A673 (cell line): ENCODE measurements at regions not wholly inside any gene's neighbourhood (a gene's known extent, or its start where the extent isn't known, plus 50 kb on each side); places are given as distances from the start of the nearest gene placed in this dataset.

ENCODE experiments used
- BruUV-seq: library from RNA; stranded (reverse); fragments of 400-500 nt; replicated peaks from 2 replicates; lab custom pipeline; 2021; lab: Mats Ljungman, UMichigan
- CTCF ChIA-PET: fragments of 300-600 bp; sonication (Branson Sonifier 250); formaldehyde crosslinking; loops from one replicate; lab custom pipeline; 2022; ENCODE audit warnings: antibody characterized with exemption; lab: Charles Lee
- POLR2A ChIA-PET: fragments of 300-600 bp; sonication (Branson Sonifier 250); formaldehyde crosslinking; loops from one replicate; lab custom pipeline; 2022; ENCODE audit warnings: antibody characterized with exemption; ENCODE audit not compliant: low non-redundant PET; lab: Charles Lee
- DNase-seq: peaks from one replicate; pipeline ENCODE4 v3.0.0-alpha.2; 2015; ENCODE audit warnings: low spot score
- H3K27ac ChIP-seq: fragments of 200-600 bp; sonication (generic); 2 replicates; pipeline ENCODE4 v1.5.1; 2016; ENCODE audit warnings: mixed run types, low read depth, mild to moderate bottlenecking, mixed read lengths, antibody characterized with exemption, low read length; ENCODE audit not compliant: poor library complexity, severe bottlenecking
- H3K27me3 ChIP-seq: fragments of 200-600 bp; sonication (generic); replicated peaks from 2 replicates; pipeline ENCODE4 v1.6.1; 2017; ENCODE audit warnings: mixed run types, low read depth, mild to moderate bottlenecking, mixed read lengths, antibody characterized with exemption, low read length; ENCODE audit not compliant: insufficient read depth, poor library complexity
- H3K36me3 ChIP-seq: fragments of 200-600 bp; sonication (generic); 2 replicates; pipeline ENCODE4 v1.6.1; 2016; ENCODE audit warnings: mixed run types, mild to moderate bottlenecking, mixed read lengths, antibody characterized with exemption, low read length; ENCODE audit not compliant: insufficient read depth, poor library complexity, severe bottlenecking
- H3K4me1 ChIP-seq: fragments of 200-600 bp; sonication (generic); 2 replicates; pipeline ENCODE4 v1.6.1; 2017; ENCODE audit warnings: mixed run types, mild to moderate bottlenecking, mixed read lengths, antibody characterized with exemption, low read length; ENCODE audit not compliant: insufficient read depth, poor library complexity, severe bottlenecking
- H3K4me3 ChIP-seq: fragments of 200-600 bp; sonication (generic); 2 replicates; pipeline ENCODE4 v1.5.1; 2016; ENCODE audit warnings: low read depth, mixed run types, mild to moderate bottlenecking, mixed read lengths, low read length; ENCODE audit not compliant: poor library complexity, severe bottlenecking
- H3K9me3 ChIP-seq: fragments of 200-600 bp; sonication (generic); 2 replicates; pipeline ENCODE4 v1.6.1; 2016; ENCODE audit warnings: mixed run types, low read depth, mild to moderate bottlenecking, mixed read lengths, antibody characterized with exemption, low read length; ENCODE audit not compliant: poor library complexity, severe bottlenecking
- CTCF ChIP-seq: fragments of 300-800, 200-600 bp; sonication (generic); conservative IDR thresholded peaks from 2 replicates; pipeline ENCODE4 v1.5.1; 2017; ENCODE audit warnings: low read depth, mild to moderate bottlenecking, antibody characterized with exemption, low read length, moderate library complexity, mixed read lengths
- EZH2 ChIP-seq: fragments of 200-600 bp; sonication (generic); IDR thresholded peaks from 2 replicates; pipeline ENCODE4 v1.6.1; 2017; ENCODE audit warnings: borderline replicate concordance, low read depth, mild to moderate bottlenecking, mixed read lengths, antibody characterized with exemption, low read length; ENCODE audit not compliant: poor library complexity, severe bottlenecking
- intact Hi-C: fragments of 100-400 bp; cut with micrococcal nuclease; formaldehyde crosslinking; loops from one replicate; pipeline ENCODE4 v1.10.0; 2022; ENCODE audit not compliant: unreplicated experiment

- ChIA-PET POLR2A (no interaction called here), CTCF (no interaction called here)
- Histone ChIP-seq H3K9me3 (no peaks in the 10 kb centered on the region), H3K27me3 (peaks cover 3% of the 10 kb centered on the region), H3K36me3 (no peaks in the 10 kb centered on the region), H3K27ac (no peak overlapping the region), H3K4me3 (no peak overlapping the region), H3K4me1 (no peaks in the 10 kb centered on the region)
- intact Hi-C loops = no loop called here
- DNase-seq = no peak
- TF ChIP-seq CTCF = no peak
- TF ChIP-seq EZH2 = no peak
- BruUV-seq = no TSS peak
Measured at GRCh38 chr13:44266772-44267171, 106.9 kb upstream of the SERP2 start.

- no peak for TF ChIP-seq EZH2
- no peak for TF ChIP-seq CTCF
- no peak overlapping the region for H3K4me3 ChIP-seq
- no peaks in the 10 kb centered on the region for H3K4me1 ChIP-seq
- no peak for DNase-seq
- CTCF ChIA-PET = no interaction called here
- intact Hi-C loops = no loop called here
- H3K9me3 ChIP-seq = no peaks in the 10 kb centered on the region
- H3K27ac ChIP-seq = no peak overlapping the region
- POLR2A ChIA-PET = no interaction called here
- H3K36me3 ChIP-seq = no peaks in the 10 kb centered on the region
- H3K27me3 ChIP-seq = peaks cover 3% of the 10 kb centered on the region
- no TSS peak for BruUV-seq
Measured at GRCh38 chr13:44267203-44267602, 106.4 kb upstream of the SERP2 start.

- H3K9me3 ChIP-seq = no peaks in the 10 kb centered on the region
- CTCF ChIA-PET = no interaction called here
- no peak overlapping the region for H3K27ac ChIP-seq
- H3K36me3 ChIP-seq = no peaks in the 10 kb centered on the region
- no TSS peak for BruUV-seq
- no peak overlapping the region for H3K4me3 ChIP-seq
- H3K27me3 ChIP-seq = peaks cover 3% of the 10 kb centered on the region
- no peak for DNase-seq
- intact Hi-C loops = no loop called here
- no peak for TF ChIP-seq CTCF
- no peak for TF ChIP-seq EZH2
- H3K4me1 ChIP-seq = no peaks in the 10 kb centered on the region
- POLR2A ChIA-PET = no interaction called here
Measured at GRCh38 chr13:44267980-44268379, 105.6 kb upstream of the SERP2 start.
